SK-N-SH (cell line): ENCODE measurements at regions not wholly inside any gene's neighbourhood (a gene's known extent, or its start where the extent isn't known, plus 50 kb on each side); places are given as distances from the start of the nearest gene placed in this dataset.

ENCODE experiments used
- CTCF ChIA-PET: fragments of 300-600, 350-600 bp; formaldehyde crosslinking; extraction: SDS; loops from one replicate; lab custom pipeline; 2021; lab: Yijun Ruan, JAX
- POLR2A ChIA-PET: fragments of 350-600 bp; sonication (Branson Sonifier 250); formaldehyde crosslinking; extraction: SDS; loops from one replicate; lab custom pipeline; 2020; ENCODE audit warnings: antibody characterized with exemption, inconsistent platforms; lab: Yijun Ruan, JAX
- DNase-seq: peaks from one replicate; pipeline ENCODE4 v3.0.0; 2012
- H2AFZ ChIP-seq: fragments of 200-600 bp; sonication (generic); 2 replicates; pipeline ENCODE4 v1.8.1; 2016; ENCODE audit warnings: antibody characterized with exemption, mild to moderate bottlenecking, low read depth
- H3F3A ChIP-seq: fragments of 200-600 bp; sonication (generic); replicated peaks from 2 replicates; pipeline ENCODE3; 2016; ENCODE audit warnings: antibody characterized with exemption, mild to moderate bottlenecking; ENCODE audit not compliant: insufficient read depth
- H3K27ac ChIP-seq, 2 experiments: fragments of 200-500 bp in 1 of 2; fragments of 200-600 bp in 1 of 2; sonication (Bioruptor generic) in 1 of 2; sonication (generic), shearing (Covaris generic) in 1 of 2; 2 replicates each; pipeline versions ENCODE4 v1.5.1 to v1.6.1; 2014 to 2016; ENCODE audit warnings: low read depth in 2 of 2, inconsistent platforms in 1 of 2, low read length in 1 of 2, mild to moderate bottlenecking in 1 of 2, mixed read lengths in 1 of 2
- H3K27me3 ChIP-seq: fragments of 200-600 bp; sonication (generic), shearing (Covaris generic); 2 replicates; pipeline ENCODE4 v1.6.1; 2016; ENCODE audit warnings: mixed run types; ENCODE audit not compliant: insufficient read depth
- H3K36me3 ChIP-seq, 2 experiments: fragments of 200-500 bp in 1 of 2; fragments of 200-600 bp in 1 of 2; sonication (Bioruptor generic) in 1 of 2; sonication (generic) in 1 of 2; replicated peaks in 1 of 2; 2 replicates each; pipeline versions ENCODE3 to v1.5.1; 2014 to 2016; ENCODE audit warnings: low read length in 1 of 2, mild to moderate bottlenecking in 1 of 2; ENCODE audit not compliant: insufficient read depth in 2 of 2, control insufficient read depth in 1 of 2
- H3K4me1 ChIP-seq, 2 experiments: fragments of 200-500 bp in 1 of 2; fragments of 200-600 bp in 1 of 2; sonication (Bioruptor generic) in 1 of 2; sonication (generic), shearing (Covaris generic) in 1 of 2; 2 replicates each; pipeline versions ENCODE4 v1.5.1 to v1.6.1; 2014 to 2016; ENCODE audit warnings: low read depth in 1 of 2, low read length in 1 of 2, mixed run types in 1 of 2; ENCODE audit not compliant: insufficient read depth in 2 of 2, control insufficient read depth in 1 of 2
- H3K4me2 ChIP-seq: fragments of 200-600 bp; sonication (generic), shearing (Covaris generic); 2 replicates; pipeline ENCODE4 v1.6.1; 2017; ENCODE audit warnings: mixed run types
- H3K4me3 ChIP-seq, 2 experiments: fragments of 200-500 bp in 1 of 2; fragments of 200-600 bp in 1 of 2; sonication (Bioruptor generic) in 1 of 2; sonication (generic), shearing (Covaris generic) in 1 of 2; 2 replicates each; pipeline versions ENCODE4 v1.5.1 to v1.8.1; 2014 to 2016; ENCODE audit warnings: low read depth in 2 of 2, inconsistent platforms in 1 of 2, low read length in 1 of 2, mild to moderate bottlenecking in 1 of 2, mixed read lengths in 1 of 2, moderate library complexity in 1 of 2
- H3K79me2 ChIP-seq: fragments of 200-600 bp; sonication (generic); 2 replicates; pipeline ENCODE4 v1.8.1; 2017; ENCODE audit warnings: mild to moderate bottlenecking; ENCODE audit not compliant: insufficient read depth
- H3K9ac ChIP-seq: fragments of 200-600 bp; sonication (generic); 2 replicates; pipeline ENCODE4 v1.6.1; 2017; ENCODE audit warnings: mixed run types
- H3K9me2 ChIP-seq: fragments of 200-600 bp; sonication (generic); 2 replicates; pipeline ENCODE4 v1.6.1; 2017; ENCODE audit warnings: mixed run types
- H3K9me3 ChIP-seq: fragments of 200-600 bp; sonication (generic); 2 replicates; pipeline ENCODE4 v1.6.1; 2017; ENCODE audit warnings: mixed run types, mild to moderate bottlenecking, moderate library complexity
- H4K20me1 ChIP-seq: fragments of 200-600 bp; sonication (generic); 2 replicates; pipeline ENCODE4 v1.6.1; 2017; ENCODE audit warnings: mild to moderate bottlenecking, mixed run types; ENCODE audit not compliant: insufficient read depth
- CTCF ChIP-seq: fragments of 200-600 bp; sonication (generic); IDR thresholded peaks from 2 replicates; pipeline ENCODE4 v1.6.1; 2017; ENCODE audit warnings: antibody characterized with exemption, mild to moderate bottlenecking, moderate library complexity
- EP300 ChIP-seq, 2 experiments: IDR thresholded peaks; 2 replicates each; pipeline versions ENCODE4 v1.4.0 to v1.6.1; 2012; ENCODE audit warnings: borderline replicate concordance in 1 of 2, low read depth in 1 of 2, low read length in 1 of 2
- EZH2phosphoT487 ChIP-seq: fragments of 200-600 bp; sonication (generic); IDR thresholded peaks from 2 replicates; pipeline ENCODE4 v1.6.1; 2017; ENCODE audit warnings: low read depth, mixed run types, mild to moderate bottlenecking, antibody characterized with exemption, moderate library complexity, borderline replicate concordance
- FOXJ3 ChIP-seq: sonication (generic); formaldehyde crosslinking; IDR thresholded peaks from 2 replicates; pipeline ENCODE4 v1.5.1; 2020; ENCODE audit warnings: mild to moderate bottlenecking, missing genetic modification reagents
- GABPA ChIP-seq: IDR thresholded peaks from 2 replicates; pipeline ENCODE4 v1.4.0; 2012; ENCODE audit warnings: low read depth, mild to moderate bottlenecking
- MXI1 ChIP-seq: IDR thresholded peaks from 2 replicates; pipeline ENCODE4 v1.6.1; 2012; ENCODE audit warnings: mild to moderate bottlenecking, low read depth, low read length, improper control_type of control experiment
- NFIC ChIP-seq: IDR thresholded peaks from 2 replicates; pipeline ENCODE4 v1.4.0; 2012; ENCODE audit warnings: borderline replicate concordance
- PBX3 ChIP-seq: IDR thresholded peaks from 2 replicates; pipeline ENCODE4; 2012
- POLR2AphosphoS5 ChIP-seq: IDR thresholded peaks from 2 replicates; pipeline ENCODE4 v1.6.1; 2012; ENCODE audit warnings: low read depth, low read length
- RCOR1 ChIP-seq: fragments of 150-350 bp; IDR thresholded peaks from 2 replicates; pipeline ENCODE4 v1.6.1; 2017; ENCODE audit warnings: antibody characterized with exemption, low read length
- RFX5 ChIP-seq: IDR thresholded peaks from 2 replicates; pipeline ENCODE4 v1.6.1; 2012; ENCODE audit warnings: mild to moderate bottlenecking, improper control_type of control experiment, low read length
- SIN3A ChIP-seq: IDR thresholded peaks from 2 replicates; pipeline ENCODE4 v1.6.1; 2012; ENCODE audit warnings: low read depth, mild to moderate bottlenecking, low read length, moderate library complexity, borderline replicate concordance
- SMC3 ChIP-seq: IDR thresholded peaks from 2 replicates; pipeline ENCODE4 v1.6.1; 2012; ENCODE audit warnings: low read depth, low read length, improper control_type of control experiment
- TAF1 ChIP-seq: IDR thresholded peaks from 2 replicates; pipeline ENCODE4 v1.6.1; 2012; ENCODE audit warnings: low read depth, mild to moderate bottlenecking, low read length, moderate library complexity, borderline replicate concordance
- TCF12 ChIP-seq: IDR thresholded peaks from 2 replicates; pipeline ENCODE4 v1.4.0; 2012
- TEAD4 ChIP-seq: IDR thresholded peaks from 2 replicates; pipeline ENCODE4 v1.4.0; 2012; ENCODE audit warnings: mild to moderate bottlenecking, borderline replicate concordance; ENCODE audit not compliant: insufficient read depth
- USF1 ChIP-seq: IDR thresholded peaks from 2 replicates; pipeline ENCODE4 v1.4.0; 2012; ENCODE audit warnings: low read depth, borderline replicate concordance
- USF2 ChIP-seq: fragments of 150-350 bp; IDR thresholded peaks from 2 replicates; pipeline ENCODE4 v1.6.1; 2017; ENCODE audit warnings: antibody characterized with exemption, low read length, low read depth, borderline replicate concordance
- WGBS: methylation state at CpG from one replicate; pipeline ENCODE4 v1.1.6; 2017; ENCODE audit warnings: low lambda C conversion rate; 5-methylcytosine and 5-hydroxymethylcytosine counted together

- 40% methylated on average over 4 of the region's 7 CpGs for WGBS
- Histone ChIP-seq H3K9ac (no peak overlapping the region), H3K27ac (no peak overlapping the region), H3F3A (no peaks in the 10 kb centered on the region), H3K4me2 (no peak overlapping the region), H3K4me3 (no peak overlapping the region), H3K9me2 (no peaks in the 10 kb centered on the region), H3K9me3 (no peaks in the 10 kb centered on the region), H3K27me3 (no peaks in the 10 kb centered on the region), H4K20me1 (no peaks in the 10 kb centered on the region), H3K4me1 (0 out of 4 replicates have a peak, but pooled peaks cover 0 to 7% of the 10 kb centered on the region in 2 experiments), H3K79me2 (no peaks in the 10 kb centered on the region), H2AFZ (no peak overlapping the region), H3K36me3 (no peaks in the 10 kb centered on the region)
- DNase-seq, result no peak
- POLR2A ChIA-PET, result no interaction called here
- CTCF ChIA-PET, result no interaction called here
- no peak for TF ChIP-seq RCOR1
- no peak for TF ChIP-seq FOXJ3 (CRISPR knock-in tag)
- TF ChIP-seq SIN3A, result no peak
- no peak for TF ChIP-seq MXI1
- no peak for TF ChIP-seq TEAD4
- no peak for TF ChIP-seq EZH2phosphoT487
- TF ChIP-seq SMC3, result no peak
- TF ChIP-seq EP300 (IDR thresholded peaks at IDR 0.05; ENCODE audit: borderline replicate concordance in 1 of 2, low read depth in 1 of 2, low read length in 1 of 2), result no peak
- TF ChIP-seq TAF1, result no peak
- TF ChIP-seq RFX5, result no peak
- no peak for TF ChIP-seq GABPA
- no peak for TF ChIP-seq POLR2AphosphoS5
- TF ChIP-seq USF1, result no peak
- no peak for TF ChIP-seq TCF12
- TF ChIP-seq CTCF, result no peak
- no peak for TF ChIP-seq PBX3
- no peak for TF ChIP-seq USF2
- TF ChIP-seq NFIC, result no peak
Observed at GRCh38 chr4:146032234-146032860, 93.7 kb upstream of the ZNF827 start.
